Body of pancreas (tissue), 4 donors: ENCODE measurements at regions not wholly inside any gene's neighbourhood (a gene's known extent, or its start where the extent isn't known, plus 50 kb on each side); places are given as distances from the start of the nearest gene placed in this dataset.

ENCODE experiments used
- CTCF ChIP-seq, 7 experiments: fragments of 450-650 bp in 4 of 7; fragments of 200-600 bp in 3 of 7; sonication (generic) in 3 of 7; IDR thresholded peaks; one replicate each; pipeline ENCODE4 v1.5.1; 2016 to 2019; ENCODE audit warnings: antibody characterized with exemption in 7 of 7
- POLR2A ChIP-seq, 3 donors: fragments of 450-650 bp; IDR thresholded peaks; one replicate each; pipeline ENCODE4 v1.6.1; 2016; ENCODE audit warnings: antibody characterized with exemption in 3 of 3, mild to moderate bottlenecking in 2 of 3

GRCh38 chr1:218513328-218513727 is 168.2 kb downstream of the TGFB2 start:
- TF ChIP-seq POLR2A (IDR thresholded peaks at IDR 0.05), result no peak
- no peak for TF ChIP-seq CTCF (IDR thresholded peaks at IDR 0.05)
